ENCODE measurements at regions not wholly inside any gene's neighbourhood (a gene's known extent, or its start where the extent isn't known, plus 50 kb on each side); places are given as distances from the start of the nearest gene placed in this dataset.

DNA sequence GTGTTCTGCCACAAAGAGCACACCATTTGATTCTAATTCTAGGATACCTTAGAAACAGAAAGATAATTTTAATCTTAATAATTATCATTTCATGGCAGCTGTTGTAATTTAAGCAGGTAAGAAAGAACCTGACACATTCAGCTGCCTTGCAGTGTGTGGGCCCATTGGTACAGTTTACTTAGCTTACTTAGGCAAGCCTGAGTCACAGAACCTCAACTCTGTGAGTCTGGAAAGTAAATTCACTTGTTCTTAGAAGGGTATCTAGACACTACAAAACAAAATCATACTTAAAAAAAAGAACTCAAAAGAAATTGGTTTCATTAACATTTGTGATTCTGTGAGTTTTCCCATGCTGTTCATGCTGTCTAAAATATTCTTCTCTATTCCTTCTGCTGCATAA is 956.3 kb upstream of the SLC39A10 start:
- TF ChIP-seq NR3C1 (IDR thresholded peaks at IDR 0.05), result no peak
- TF ChIP-seq, protein P1, sequence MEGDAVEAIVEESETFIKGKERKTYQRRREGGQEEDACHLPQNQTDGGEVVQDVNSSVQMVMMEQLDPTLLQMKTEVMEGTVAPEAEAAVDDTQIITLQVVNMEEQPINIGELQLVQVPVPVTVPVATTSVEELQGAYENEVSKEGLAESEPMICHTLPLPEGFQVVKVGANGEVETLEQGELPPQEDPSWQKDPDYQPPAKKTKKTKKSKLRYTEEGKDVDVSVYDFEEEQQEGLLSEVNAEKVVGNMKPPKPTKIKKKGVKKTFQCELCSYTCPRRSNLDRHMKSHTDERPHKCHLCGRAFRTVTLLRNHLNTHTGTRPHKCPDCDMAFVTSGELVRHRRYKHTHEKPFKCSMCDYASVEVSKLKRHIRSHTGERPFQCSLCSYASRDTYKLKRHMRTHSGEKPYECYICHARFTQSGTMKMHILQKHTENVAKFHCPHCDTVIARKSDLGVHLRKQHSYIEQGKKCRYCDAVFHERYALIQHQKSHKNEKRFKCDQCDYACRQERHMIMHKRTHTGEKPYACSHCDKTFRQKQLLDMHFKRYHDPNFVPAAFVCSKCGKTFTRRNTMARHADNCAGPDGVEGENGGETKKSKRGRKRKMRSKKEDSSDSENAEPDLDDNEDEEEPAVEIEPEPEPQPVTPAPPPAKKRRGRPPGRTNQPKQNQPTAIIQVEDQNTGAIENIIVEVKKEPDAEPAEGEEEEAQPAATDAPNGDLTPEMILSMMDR (IDR thresholded peaks at IDR 0.05), result no peak
- no peak for TF ChIP-seq REST (IDR thresholded peaks at IDR 0.05)
- TF ChIP-seq HDAC2 (IDR thresholded peaks at IDR 0.05), result no peak
